HG02870 (cell line): ENCODE measurements at regions not wholly inside any gene's neighbourhood (a gene's known extent, or its start where the extent isn't known, plus 50 kb on each side); places are given as distances from the start of the nearest gene placed in this dataset.

Experiments used
- ATAC-seq: cut with Tn5 transposase; IDR thresholded peaks from one replicate; pipeline ENCODE4 v1.9.1; 2021; ENCODE audit warnings: mild to moderate bottlenecking, moderate library complexity; ENCODE audit not compliant: unreplicated experiment

DNA sequence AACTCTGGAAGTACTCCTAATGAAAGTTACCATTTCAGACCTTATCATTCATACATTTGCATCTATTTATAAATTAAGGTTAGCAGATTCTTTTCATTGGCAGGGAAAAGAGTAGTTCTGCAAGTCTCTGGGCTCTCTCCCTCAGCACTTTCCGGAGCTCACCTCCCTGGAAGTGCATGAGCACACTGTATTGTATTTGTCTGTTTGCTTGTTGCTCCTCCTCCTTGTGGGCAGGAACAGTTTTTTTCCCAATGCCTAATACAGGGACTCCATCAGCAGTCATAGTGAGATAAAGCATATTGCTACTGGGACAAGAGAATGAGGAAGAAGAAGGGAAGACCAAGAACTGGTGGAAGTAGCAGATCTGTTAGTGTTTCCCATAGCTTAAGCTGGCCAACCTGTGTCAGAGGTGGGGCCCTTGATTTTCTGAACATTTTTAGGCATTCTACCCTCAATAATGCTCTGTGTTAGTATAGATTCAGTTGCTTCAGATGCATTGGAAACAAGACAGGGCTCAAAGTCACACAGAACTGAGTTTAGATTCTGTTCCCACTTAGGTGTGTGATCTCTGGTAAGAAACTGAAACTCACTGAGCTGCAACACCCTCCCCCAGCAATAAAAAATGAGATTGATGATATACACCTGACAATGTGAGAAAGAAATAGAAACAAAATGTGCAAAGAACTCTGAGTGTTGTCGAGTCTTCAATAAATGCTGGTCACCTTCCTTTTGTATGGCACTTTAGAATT lies 407.8 kb downstream of the TUSC7 start:
- ATAC-seq = no peak

DNA sequence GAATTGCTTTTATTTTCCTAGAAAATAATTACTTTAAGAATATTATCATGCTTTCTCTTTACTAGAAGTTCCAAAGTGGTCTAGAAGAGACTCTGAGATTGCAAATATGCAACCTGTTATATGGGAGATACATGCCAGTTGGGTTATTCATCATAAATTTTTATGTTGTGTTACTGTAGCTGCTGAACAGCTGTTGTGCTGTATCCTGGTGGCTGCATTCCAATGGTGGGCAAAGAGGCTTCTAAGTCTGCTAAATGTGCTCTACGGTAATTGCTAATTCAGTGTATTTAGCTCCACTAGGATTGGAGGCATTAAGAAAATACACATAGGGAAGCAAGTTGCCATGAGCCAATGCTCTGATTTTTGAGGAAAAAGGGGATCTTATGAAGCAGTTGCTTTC lies 409.0 kb downstream of the TUSC7 start:
- ATAC-seq = no peak

DNA sequence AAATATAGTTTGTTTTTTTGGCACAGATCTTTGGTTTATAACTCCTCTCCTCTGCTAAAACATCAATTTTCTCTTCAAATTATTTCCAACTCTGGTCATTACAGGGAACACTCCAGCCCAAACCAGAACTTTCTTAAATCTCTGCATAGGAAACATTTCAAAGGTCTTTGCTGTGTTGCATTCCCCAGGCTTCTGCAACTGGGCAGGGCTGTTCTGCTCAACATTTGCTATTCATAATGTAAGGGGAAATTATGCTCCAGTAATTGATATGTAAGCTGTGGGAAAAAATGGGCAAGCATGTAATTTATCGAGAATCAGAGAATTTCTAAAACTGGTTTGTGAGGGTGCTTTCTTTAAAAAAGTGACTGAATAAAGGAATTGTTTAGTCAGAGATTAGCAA lies 410.4 kb downstream of the TUSC7 start:
- ATAC-seq = no peak

DNA sequence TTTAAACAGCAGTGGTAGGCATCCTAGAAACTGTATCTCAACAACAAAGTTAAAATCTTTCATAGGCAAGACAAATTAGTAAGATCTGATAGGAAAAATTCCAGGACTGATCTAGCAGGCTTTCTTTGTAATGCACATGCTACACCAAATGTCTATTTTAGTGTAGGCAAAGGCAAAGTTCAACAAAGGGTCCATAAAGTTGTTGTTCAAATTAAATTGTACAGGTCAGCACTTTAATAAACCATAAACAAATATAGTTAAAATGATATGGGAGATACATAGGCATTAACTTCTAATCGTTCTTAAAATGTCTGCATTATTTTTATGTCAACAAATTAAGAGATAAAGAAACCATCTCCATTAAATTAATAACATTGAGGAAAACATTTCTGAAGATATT lies 413.0 kb downstream of the TUSC7 start:
- no peak for ATAC-seq

DNA sequence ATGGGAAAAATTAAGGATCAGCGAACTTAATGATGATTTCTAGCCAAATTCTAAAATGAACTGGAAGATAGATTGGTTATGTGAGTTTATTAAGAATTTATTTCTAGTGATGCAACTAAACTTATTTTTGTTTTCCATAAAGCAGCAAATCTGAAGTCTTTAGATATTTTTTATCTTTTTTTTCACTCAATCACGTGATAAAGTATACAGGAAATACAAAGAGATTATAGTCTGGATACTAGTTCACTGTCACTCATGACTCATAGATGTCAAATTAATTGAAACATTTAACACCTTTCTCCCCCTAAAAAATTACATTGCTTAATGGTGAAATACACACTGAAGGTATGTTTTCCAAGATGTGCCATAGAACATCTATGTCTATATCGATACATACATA lies 416.9 kb downstream of the TUSC7 start:
- ATAC-seq = no peak

DNA sequence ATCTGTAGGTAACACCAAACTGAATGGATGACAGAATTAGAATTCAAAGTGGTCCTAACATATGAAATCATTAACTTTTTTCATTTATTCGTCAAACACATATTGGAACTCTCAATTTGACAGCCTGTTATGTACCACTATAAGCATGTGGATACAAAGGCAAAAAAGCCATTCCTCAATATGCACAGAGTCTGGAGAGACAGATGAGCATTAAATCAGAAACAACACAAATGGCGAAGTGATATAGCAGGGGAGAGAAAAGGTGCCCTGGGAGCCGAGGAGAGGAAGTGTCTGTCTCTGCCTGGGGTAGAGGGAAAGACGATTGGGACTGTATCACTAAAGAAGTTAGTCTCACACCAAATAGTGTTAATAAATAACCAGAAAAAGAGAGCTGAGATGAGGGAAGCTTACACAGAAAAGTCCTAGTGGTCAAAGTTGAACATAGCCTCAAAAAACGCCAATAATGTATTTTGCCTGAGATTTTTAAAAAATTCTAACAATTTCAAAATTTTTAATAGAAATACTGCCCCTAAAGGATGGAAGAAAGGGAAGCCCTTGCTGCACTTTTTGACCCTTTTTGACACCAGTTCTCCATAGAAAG lies 417.5 kb downstream of the TUSC7 start:
- ATAC-seq = no peak

DNA sequence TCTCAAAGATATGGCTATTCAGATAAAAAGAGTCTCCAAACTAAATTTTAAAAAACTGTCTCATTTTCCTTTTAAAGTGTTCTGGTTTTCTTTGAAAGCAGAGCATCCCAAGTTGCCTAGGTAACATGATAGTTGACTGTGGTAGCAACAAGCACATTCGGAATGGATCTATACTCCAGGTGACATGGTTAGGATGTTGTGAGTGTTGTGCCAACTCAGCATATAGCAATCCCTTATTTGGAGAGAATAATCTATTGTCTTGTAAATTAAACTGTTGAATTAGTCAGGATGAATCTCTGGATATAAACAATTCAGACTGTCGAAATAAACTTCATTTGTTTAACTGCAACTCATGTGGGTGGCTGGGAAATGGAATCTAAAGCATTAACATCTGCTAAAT lies 418.6 kb downstream of the TUSC7 start:
- ATAC-seq = no peak

DNA sequence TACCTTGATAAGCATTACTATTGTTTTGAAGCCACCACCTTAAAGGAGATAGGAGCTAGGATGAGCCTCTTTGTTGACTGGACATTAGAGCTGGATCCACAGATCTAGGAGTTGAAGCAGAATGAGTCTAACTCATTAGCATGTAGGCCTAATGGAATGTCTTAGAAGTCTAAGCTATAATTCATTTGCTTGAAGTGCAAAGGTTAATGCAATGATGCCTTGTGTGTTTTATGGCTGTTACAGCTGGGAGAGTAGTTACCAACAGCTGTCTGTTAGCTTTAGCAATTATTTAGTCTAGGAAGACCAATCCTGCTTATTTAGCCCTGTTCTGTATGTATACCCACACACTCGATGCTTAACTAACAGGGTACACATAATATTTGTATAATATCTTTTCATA lies 419.3 kb downstream of the TUSC7 start:
- no peak for ATAC-seq

DNA sequence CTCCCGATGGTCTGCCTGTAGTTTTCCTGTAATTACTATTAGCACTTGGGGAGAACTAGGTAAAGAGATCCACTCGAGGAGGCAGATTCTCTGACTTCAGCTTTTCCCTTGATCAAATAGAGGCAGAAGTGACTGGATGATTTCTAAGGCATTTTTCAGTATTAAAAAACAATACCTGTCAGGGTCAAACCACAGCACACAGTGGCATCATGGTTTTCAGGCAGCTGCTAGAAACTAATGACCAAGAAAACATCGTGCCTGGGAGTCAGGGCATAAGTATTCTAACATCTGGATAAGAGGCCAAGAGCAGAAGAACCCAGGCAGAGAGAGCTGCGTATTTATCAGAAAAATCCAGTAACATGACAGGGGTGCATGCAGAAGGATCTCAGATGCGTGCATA lies 419.9 kb downstream of the TUSC7 start:
- no peak for ATAC-seq

DNA sequence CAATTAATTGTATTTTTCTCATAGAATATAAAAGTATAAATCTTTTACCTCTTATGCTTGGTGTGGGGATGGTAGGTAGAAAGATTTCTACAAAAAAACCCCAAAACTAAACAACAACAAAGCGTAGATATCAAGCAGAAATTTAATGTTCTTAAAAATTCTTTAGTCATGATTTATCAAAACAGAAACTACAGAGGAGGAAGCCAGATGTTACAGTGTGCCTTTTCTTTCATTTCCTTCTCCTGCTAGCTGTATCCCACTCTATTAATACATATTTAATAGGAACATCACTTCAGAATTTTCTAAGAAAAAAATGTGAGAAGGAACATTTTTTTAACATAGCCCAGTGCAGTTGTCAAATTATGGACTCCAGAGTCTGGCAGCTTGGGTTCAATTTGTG lies 420.6 kb downstream of the TUSC7 start:
- ATAC-seq = no peak

DNA sequence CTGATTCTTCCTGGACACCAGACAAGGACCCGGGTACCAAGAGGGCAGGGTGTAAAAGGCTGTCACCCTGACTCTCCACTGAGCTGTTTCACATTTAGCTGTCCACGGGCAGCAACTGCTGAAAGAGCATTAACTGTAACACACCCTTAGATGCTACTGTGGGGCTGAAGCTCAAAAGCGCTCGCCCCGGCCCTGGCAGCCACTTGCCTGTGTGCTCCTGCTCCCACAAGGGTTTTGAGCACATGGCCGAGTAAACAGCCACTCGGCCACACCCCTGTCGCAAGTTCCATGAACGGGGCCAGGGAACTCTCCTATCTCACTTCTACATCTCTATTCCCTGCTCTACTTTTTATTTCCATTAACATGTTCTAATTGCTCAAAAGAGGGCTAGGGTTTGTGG lies 421.7 kb downstream of the TUSC7 start:
- no peak for ATAC-seq

DNA sequence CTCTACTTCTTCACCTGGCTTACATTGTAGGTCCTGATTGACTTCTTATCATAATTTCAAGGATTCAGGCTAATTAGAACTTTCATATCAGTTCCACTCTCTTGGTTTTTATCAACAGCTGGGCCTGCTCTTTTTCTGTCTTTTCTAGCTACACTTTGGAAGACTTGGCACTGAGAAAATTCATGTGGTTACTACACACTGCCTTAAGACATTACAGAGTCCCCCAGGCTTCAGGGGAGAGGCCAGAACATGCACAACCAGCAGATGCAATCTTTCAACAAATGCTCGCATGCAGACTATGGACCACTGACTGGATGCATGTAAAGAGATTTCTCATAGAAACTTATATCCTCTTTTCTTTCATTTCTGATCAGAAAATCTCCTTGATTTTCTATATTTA lies 423.5 kb downstream of the TUSC7 start:
- ATAC-seq = no peak

DNA sequence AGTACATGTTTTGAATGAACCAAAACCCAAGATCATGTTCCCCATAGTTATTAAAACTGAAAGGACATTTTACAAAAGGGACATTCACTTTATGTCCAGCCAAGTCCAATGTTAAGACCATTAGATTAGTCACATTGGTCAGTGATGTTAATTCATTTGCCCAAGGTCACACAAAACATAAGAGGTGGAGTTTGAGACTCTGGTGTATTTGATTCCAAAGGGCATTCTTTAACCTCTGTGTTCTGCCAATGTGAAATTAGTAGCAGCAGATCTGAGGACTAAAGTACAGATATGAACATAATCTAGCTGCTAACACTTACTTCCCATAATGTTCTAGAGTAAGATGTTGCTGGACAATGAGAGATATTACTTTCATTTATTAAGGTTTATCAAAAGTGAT lies 425.6 kb downstream of the TUSC7 start:
- ATAC-seq = no peak

DNA sequence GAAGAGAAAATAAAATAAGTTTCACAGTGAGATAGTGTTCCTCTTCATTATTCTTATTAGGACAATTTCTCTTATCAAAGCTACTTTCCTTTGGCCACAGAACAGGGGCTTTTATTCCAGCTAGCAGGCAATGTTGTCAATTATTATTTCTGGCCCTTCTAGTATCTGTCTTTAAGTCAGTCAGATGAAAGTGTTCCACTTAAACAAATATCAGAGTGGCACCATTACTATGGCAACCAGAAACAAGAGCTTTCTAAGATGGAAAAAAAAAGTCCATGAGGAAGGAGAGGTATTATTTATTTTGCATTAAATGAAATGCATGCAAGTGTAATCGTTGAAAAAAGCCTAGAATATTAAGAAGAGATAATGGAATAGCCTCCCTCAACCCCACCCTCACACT lies 426.4 kb downstream of the TUSC7 start:
- ATAC-seq = no peak

DNA sequence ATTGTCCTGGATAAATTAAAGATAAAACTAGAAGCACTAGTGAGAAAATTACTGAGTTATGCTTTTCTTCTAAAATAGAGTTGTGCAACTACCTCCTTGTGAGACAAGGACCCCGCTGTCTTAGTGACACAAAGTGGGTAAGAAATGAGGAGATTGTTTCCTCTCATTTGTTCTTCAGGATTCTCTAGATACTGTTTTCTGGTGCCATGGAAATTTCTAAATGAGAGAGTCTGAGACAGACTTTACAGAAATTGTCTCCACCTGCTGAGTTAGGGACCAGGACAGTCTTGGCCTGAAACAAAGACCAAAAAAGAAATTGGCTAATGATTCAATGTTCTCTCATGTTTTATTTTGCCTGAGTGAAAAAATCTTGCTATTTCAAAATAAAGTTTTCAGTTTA lies 427.5 kb downstream of the TUSC7 start:
- no peak for ATAC-seq

DNA sequence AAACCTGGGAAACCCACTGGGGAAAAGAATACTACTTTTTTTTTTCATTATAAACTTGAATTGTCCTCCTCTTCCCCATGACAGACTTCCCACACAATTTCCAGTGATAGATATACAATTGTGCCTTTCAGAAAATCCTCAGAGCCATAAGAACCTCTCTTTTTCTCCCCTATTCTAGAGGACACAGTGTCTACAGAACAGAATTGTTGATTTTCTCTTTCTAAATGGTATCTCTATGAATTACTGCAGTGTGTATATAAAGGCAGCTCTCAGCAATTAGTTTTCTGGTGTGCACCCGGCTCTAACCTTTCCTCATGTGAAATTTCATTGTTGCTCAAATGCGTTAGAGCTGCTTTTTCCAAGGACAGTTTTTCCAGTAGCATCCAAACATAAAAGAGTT lies 430.1 kb downstream of the TUSC7 start:
- no peak for ATAC-seq

DNA sequence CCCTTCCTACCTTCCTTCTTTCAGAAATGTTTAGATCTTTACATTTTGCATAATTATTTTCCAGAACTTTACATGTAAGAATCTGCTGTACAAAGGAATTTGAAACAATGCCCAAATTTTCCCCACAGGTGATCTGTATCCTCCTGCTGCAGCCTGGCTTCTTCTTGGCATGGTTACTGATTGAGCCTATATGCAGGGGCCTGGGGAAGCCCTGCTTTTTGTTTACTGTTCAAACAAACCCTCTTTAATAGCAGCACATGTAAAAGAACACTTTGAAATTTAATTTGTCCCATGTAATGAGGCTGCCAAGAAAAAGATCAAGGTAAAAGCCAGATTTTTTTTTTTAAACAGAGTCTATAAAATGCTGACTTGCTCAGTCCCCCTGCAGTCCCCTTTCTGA lies 432.2 kb downstream of the TUSC7 start:
- ATAC-seq = no peak

DNA sequence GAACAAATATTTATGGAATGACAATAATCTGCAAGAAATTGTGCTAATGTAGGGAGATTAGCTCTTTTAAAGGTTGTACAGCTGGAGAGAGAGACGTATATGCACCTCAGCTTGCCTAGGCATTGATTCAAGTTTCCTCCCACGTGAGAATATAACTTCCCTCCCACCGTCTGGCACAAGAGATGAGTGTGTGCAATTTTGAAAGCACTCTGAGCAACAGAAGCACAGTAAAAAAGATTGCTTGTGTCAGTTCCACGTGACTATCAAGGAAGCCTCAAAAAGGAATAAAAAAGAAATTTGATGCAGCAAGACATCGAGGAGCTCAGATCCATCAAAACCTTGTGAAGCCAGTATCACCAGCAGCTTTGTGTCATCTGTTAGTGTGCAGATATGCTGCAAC lies 435.3 kb downstream of the TUSC7 start:
- ATAC-seq = no peak

DNA sequence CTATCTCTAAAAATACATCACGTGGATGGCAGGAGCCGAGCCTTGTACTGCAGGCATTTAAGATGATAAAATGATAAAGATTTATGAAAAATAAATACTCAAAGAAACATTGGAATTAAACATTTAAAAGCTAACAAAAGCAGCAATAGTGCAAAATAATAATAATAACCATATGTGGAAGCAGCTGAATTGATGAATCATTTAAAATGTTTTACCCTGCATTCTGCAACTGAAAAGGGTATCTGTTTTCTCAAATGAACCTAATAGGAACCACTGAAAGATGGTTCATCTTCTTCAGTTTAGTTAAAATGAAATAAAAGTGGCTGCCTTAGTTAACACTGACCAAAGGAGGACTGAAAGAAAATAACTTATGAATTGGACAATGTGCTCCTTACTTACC lies 436.1 kb downstream of the TUSC7 start:
- no peak for ATAC-seq

DNA sequence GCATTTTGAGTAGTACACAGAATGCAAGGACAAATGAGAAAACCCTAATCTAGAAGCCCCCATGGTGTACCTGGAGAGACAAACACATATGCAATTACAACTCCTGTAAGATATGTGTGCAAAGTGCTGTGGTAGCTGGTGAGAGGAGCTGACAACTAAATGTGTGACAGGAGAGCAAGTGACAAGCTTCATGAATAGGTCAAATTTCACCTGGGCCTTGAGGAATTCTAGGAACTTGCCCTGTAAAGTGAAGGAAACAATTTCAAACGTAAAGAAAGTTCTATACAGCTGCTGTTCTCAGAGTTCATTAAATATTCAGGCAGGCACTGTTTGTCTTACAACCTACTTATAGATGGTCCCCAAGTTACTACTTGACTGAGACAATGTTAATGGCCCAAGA lies 437.0 kb downstream of the TUSC7 start:
- ATAC-seq = no peak

DNA sequence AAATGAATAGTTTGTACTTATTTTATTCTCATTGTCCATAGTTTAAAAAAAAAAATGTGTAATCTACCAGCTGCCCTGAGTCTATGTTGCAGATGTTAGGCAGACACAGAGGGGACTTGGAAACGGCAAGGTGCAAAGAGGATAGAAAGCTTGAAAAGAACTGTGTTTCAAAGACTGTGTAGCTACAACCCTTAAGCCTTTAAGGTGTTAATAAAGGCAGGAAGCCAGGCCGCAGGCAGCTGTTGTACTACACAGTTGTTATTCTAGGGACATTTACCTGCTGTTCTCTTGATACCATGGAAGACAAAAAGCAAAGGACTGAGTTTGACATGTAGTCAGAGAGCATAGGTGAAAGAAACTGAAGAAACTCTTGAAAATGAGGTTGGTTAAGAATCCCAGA lies 440.0 kb downstream of the TUSC7 start:
- ATAC-seq = no peak

DNA sequence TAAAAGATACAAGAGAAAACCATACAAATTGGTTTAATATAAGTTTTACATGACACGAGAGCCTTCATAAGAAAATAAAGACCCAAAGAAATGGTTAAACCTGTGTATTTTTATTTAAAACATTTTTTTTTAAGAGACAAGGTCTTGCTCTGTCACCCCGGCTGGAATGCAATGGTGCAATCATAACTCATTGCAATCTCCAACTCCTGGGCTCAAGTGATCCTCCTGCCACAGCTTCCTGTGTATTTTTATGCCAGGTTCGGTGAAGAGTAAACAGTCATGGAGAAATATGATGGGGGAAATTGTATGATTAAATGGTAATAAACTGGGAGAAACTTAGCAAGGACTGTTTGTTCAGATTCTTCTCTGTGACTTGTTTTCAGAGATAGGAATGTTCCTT lies 441.0 kb downstream of the TUSC7 start:
- ATAC-seq = no peak

DNA sequence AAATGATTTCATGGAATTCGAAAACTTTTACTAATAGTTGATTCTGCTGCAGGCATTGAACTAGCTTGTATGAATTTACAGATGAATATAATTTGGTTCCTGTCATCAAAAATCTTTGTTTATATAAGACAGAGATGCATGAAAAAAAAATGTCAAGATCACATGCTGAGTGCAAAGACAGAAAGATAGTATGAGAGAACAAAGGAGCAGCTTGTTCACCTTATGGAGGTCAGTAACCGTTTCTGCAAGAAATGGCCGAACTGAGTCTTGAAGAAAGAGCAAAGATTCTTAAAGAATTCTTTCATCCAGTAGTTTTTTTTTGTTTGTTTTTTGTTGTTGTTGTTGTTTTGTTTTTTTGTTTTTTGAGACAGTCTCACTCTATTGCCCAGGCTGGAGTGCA lies 450.6 kb downstream of the TUSC7 start:
- no peak for ATAC-seq
